ENCODE measurements at regions not wholly inside any gene's neighbourhood (a gene's known extent, or its start where the extent isn't known, plus 50 kb on each side); places are given as distances from the start of the nearest gene placed in this dataset.

DNA sequence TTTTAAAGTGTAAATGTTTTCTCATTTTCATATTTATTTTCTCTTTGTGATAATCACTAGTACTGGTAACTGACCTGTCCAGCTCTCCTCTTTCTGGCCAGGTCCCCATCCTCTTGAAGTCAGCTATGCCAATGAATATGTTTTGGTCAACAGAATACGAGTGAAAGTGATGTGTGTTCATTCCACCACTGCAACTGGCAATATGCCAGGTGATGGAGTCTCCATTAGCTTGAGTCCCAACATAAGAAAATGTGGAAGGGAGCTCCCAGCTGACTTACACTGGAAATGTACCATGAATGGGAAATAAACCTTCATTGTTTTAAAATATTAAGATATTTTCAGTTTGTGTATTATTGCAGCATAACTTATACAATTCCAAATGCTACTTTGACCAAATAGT lies 75.8 kb downstream of the CCDC34 start:
- H3K79me2 ChIP-seq (ENCODE audit: control insufficient read depth, insufficient read depth, low read length, poor library complexity), result no peaks in the 10 kb centered on the region
- no peak overlapping the region for H3K4me3 ChIP-seq (ENCODE audit: low read depth, low read length)
- no peak overlapping the region for H2BK120ac ChIP-seq (ENCODE audit: insufficient read depth, low read length, poor library complexity)
- H3K14ac ChIP-seq (ENCODE audit: low read length), result no peak overlapping the region
- no peak overlapping the region for H3K4ac ChIP-seq (ENCODE audit: low read depth, low read length)
- peak overlapping the region; percentile 89 for H2BK12ac ChIP-seq (ENCODE audit: low read length)
- no peak overlapping the region for H3K9ac ChIP-seq (ENCODE audit: low read length)
- no peak for DNase-seq
- H2BK5ac ChIP-seq (ENCODE audit: low read depth, low read length, poor library complexity), result no peak overlapping the region
- H4K91ac ChIP-seq (ENCODE audit: low read depth, low read length), result peak overlapping the region; percentile 14
- H4K12ac ChIP-seq (ENCODE audit: low read depth, low read length), result no peak overlapping the region
- H3K79me1 ChIP-seq (ENCODE audit: low read length), result peaks cover 2% of the 10 kb centered on the region
- whole genome bisulfite sequencing (ENCODE audit: extremely low coverage, insufficient coverage, insufficient read length), result no CpG with 5 or more reads among the region's 1 CpG
- no peak overlapping the region for H3K18ac ChIP-seq (ENCODE audit: low read length)
- H3K27me3 ChIP-seq (ENCODE audit: insufficient read depth, low read length), result no peaks in the 10 kb centered on the region
- no peak overlapping the region for H3K4me2 ChIP-seq (ENCODE audit: low read length)
- no peaks in the 10 kb centered on the region for H3K36me3 ChIP-seq (ENCODE audit: control insufficient read depth in 1 of 2, insufficient read depth in 2 of 2, low read length in 2 of 2)
- no peak overlapping the region for H2AK5ac ChIP-seq (ENCODE audit: low read length)
- no peak overlapping the region for H4K8ac ChIP-seq (ENCODE audit: low read depth, low read length)
- peaks cover 6% of the 10 kb centered on the region for H3K9me3 ChIP-seq (ENCODE audit: insufficient read depth, low read depth, low read length)
- H3K23ac ChIP-seq (ENCODE audit: low read length), result no peak overlapping the region
- H3K27ac ChIP-seq (ENCODE audit: low read depth, low read length), result no peak overlapping the region
- H3K4me1 ChIP-seq (ENCODE audit: control insufficient read depth in 1 of 2, insufficient read depth in 2 of 2, low read length in 2 of 2), result peaks cover 3 to 5% of the 10 kb centered on the region in 2 experiments
- no peak overlapping the region for H2AFZ ChIP-seq (ENCODE audit: insufficient read depth, low read length, poor library complexity)

- H4K8ac ChIP-seq (ENCODE audit: low read depth, low read length), result no peak overlapping the region
- peaks cover 3 to 7% of the 10 kb centered on the region in 2 experiments for H3K4me1 ChIP-seq (ENCODE audit: control insufficient read depth in 1 of 2, insufficient read depth in 2 of 2, low read length in 2 of 2)
- peak overlapping the region; percentile 53 for H3K18ac ChIP-seq (ENCODE audit: low read length)
- DNase-seq, result peak in 1 of 2 donors; percentile 26
- no peak overlapping the region for H2BK120ac ChIP-seq (ENCODE audit: insufficient read depth, low read length, poor library complexity)
- no peak overlapping the region for H3K27ac ChIP-seq (ENCODE audit: low read depth, low read length)
- no peaks in the 10 kb centered on the region for H3K36me3 ChIP-seq (ENCODE audit: control insufficient read depth in 1 of 2, insufficient read depth in 2 of 2, low read length in 2 of 2)
- no peak overlapping the region for H3K4me2 ChIP-seq (ENCODE audit: low read length)
- no peak overlapping the region for H2AFZ ChIP-seq (ENCODE audit: insufficient read depth, low read length, poor library complexity)
- peaks cover 4% of the 10 kb centered on the region for H3K79me1 ChIP-seq (ENCODE audit: low read length)
- no peak overlapping the region for H3K4ac ChIP-seq (ENCODE audit: low read depth, low read length)
- H4K91ac ChIP-seq (ENCODE audit: low read depth, low read length), result peak overlapping the region; percentile 51
- no peak overlapping the region for H3K4me3 ChIP-seq (ENCODE audit: low read depth, low read length)
- no peak overlapping the region for H3K9ac ChIP-seq (ENCODE audit: low read length)
- peak overlapping the region; percentile 74 for H2AK5ac ChIP-seq (ENCODE audit: low read length)
- H4K12ac ChIP-seq (ENCODE audit: low read depth, low read length), result no peak overlapping the region
- no CpG with 5 or more reads among the region's 3 CpGs for WGBS (ENCODE audit: extremely low coverage, insufficient coverage, insufficient read length)
- no peak overlapping the region for H3K23ac ChIP-seq (ENCODE audit: low read length)
- peak overlapping the region; percentile 76 for H2BK12ac ChIP-seq (ENCODE audit: low read length)
- peak overlapping the region; percentile 51 for H3K14ac ChIP-seq (ENCODE audit: low read length)
- H3K79me2 ChIP-seq (ENCODE audit: control insufficient read depth, insufficient read depth, low read length, poor library complexity), result no peaks in the 10 kb centered on the region
- peak overlapping the region; percentile 79 for H2BK5ac ChIP-seq (ENCODE audit: low read depth, low read length, poor library complexity)
- peaks cover 2% of the 10 kb centered on the region for H3K9me3 ChIP-seq (ENCODE audit: insufficient read depth, low read depth, low read length)
- H3K27me3 ChIP-seq (ENCODE audit: insufficient read depth, low read length), result no peaks in the 10 kb centered on the region
Observed at GRCh38 chr11:27285761-27286160, 77.3 kb downstream of the CCDC34 start.

DNA sequence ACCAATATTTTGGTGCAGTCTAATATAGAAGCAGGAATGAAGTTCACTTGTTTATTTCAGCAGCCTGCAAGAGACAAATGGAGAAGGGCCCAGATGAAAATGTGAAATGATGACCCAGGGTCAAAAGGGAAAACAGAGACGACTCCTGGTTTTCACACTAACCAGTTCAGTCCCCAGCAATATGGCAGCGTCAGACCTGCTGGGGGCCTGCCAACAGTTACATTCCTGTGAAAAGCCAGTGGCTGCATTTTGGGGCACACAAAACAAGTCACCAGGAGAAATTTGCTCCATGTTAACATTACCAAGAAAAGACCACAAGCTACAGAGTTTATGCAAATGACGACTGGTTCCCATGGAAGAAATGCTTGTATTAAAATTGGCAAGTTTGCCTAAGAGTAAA lies 80.2 kb downstream of the CCDC34 start:
- Histone ChIP-seq H3K14ac (ENCODE audit: low read length) (no peak overlapping the region), H4K91ac (ENCODE audit: low read depth, low read length) (no peak overlapping the region), H2AK5ac (ENCODE audit: low read length) (no peak overlapping the region), H2AFZ (ENCODE audit: insufficient read depth, low read length, poor library complexity) (no peak overlapping the region), H3K27me3 (ENCODE audit: insufficient read depth, low read length) (no peaks in the 10 kb centered on the region), H3K36me3 (ENCODE audit: control insufficient read depth in 1 of 2, insufficient read depth in 2 of 2, low read length in 2 of 2) (no peaks in the 10 kb centered on the region), H3K79me2 (ENCODE audit: control insufficient read depth, insufficient read depth, low read length, poor library complexity) (no peaks in the 10 kb centered on the region), H2BK5ac (ENCODE audit: low read depth, low read length, poor library complexity) (no peak overlapping the region), H2BK120ac (ENCODE audit: insufficient read depth, low read length, poor library complexity) (no peak overlapping the region), H3K4me1 (ENCODE audit: control insufficient read depth in 1 of 2, insufficient read depth in 2 of 2, low read length in 2 of 2) (peaks cover 3 to 7% of the 10 kb centered on the region in 2 experiments), H3K9me3 (ENCODE audit: insufficient read depth, low read depth, low read length) (no peaks in the 10 kb centered on the region), H4K8ac (ENCODE audit: low read depth, low read length) (no peak overlapping the region), H3K9ac (ENCODE audit: low read length) (no peak overlapping the region), H3K18ac (ENCODE audit: low read length) (no peak overlapping the region), H3K79me1 (ENCODE audit: low read length) (peaks cover 4% of the 10 kb centered on the region), H3K4me2 (ENCODE audit: low read length) (no peak overlapping the region), H3K4me3 (ENCODE audit: low read depth, low read length) (no peak overlapping the region), H3K27ac (ENCODE audit: low read depth, low read length) (no peak overlapping the region), H4K12ac (ENCODE audit: low read depth, low read length) (no peak overlapping the region), H3K4ac (ENCODE audit: low read depth, low read length) (no peak overlapping the region), H3K23ac (ENCODE audit: low read length) (no peak overlapping the region), H2BK12ac (ENCODE audit: low read length) (no peak overlapping the region)
- no CpG with 5 or more reads among the region's 3 CpGs for WGBS (ENCODE audit: extremely low coverage, insufficient coverage, insufficient read length)
- no peak for DNase-seq

- H3K4me1 ChIP-seq (ENCODE audit: control insufficient read depth in 1 of 2, insufficient read depth in 2 of 2, low read length in 2 of 2), result peaks cover 3 to 7% of the 10 kb centered on the region in 2 experiments
- no peak for DNase-seq
- H3K4me3 ChIP-seq (ENCODE audit: low read depth, low read length), result no peak overlapping the region
- H4K8ac ChIP-seq (ENCODE audit: low read depth, low read length), result no peak overlapping the region
- no peak overlapping the region for H3K18ac ChIP-seq (ENCODE audit: low read length)
- no peak overlapping the region for H4K12ac ChIP-seq (ENCODE audit: low read depth, low read length)
- no peak overlapping the region for H3K4ac ChIP-seq (ENCODE audit: low read depth, low read length)
- H3K14ac ChIP-seq (ENCODE audit: low read length), result no peak overlapping the region
- H3K79me1 ChIP-seq (ENCODE audit: low read length), result peaks cover 4% of the 10 kb centered on the region
- no peak overlapping the region for H2AK5ac ChIP-seq (ENCODE audit: low read length)
- no peak overlapping the region for H2BK12ac ChIP-seq (ENCODE audit: low read length)
- no peaks in the 10 kb centered on the region for H3K9me3 ChIP-seq (ENCODE audit: insufficient read depth, low read depth, low read length)
- no peak overlapping the region for H2BK5ac ChIP-seq (ENCODE audit: low read depth, low read length, poor library complexity)
- no peaks in the 10 kb centered on the region for H3K79me2 ChIP-seq (ENCODE audit: control insufficient read depth, insufficient read depth, low read length, poor library complexity)
- no peak overlapping the region for H3K23ac ChIP-seq (ENCODE audit: low read length)
- H4K91ac ChIP-seq (ENCODE audit: low read depth, low read length), result no peak overlapping the region
- H3K27ac ChIP-seq (ENCODE audit: low read depth, low read length), result no peak overlapping the region
- no peaks in the 10 kb centered on the region for H3K27me3 ChIP-seq (ENCODE audit: insufficient read depth, low read length)
- no peaks in the 10 kb centered on the region for H3K36me3 ChIP-seq (ENCODE audit: control insufficient read depth in 1 of 2, insufficient read depth in 2 of 2, low read length in 2 of 2)
- no peak overlapping the region for H3K4me2 ChIP-seq (ENCODE audit: low read length)
- no peak overlapping the region for H3K9ac ChIP-seq (ENCODE audit: low read length)
- no peak overlapping the region for H2AFZ ChIP-seq (ENCODE audit: insufficient read depth, low read length, poor library complexity)
- no CpG with 5 or more reads among the region's 9 CpGs for WGBS (ENCODE audit: extremely low coverage, insufficient coverage, insufficient read length)
- no peak overlapping the region for H2BK120ac ChIP-seq (ENCODE audit: insufficient read depth, low read length, poor library complexity)
Observed at GRCh38 chr11:27281740-27282590, 81.0 kb downstream of the CCDC34 start.
